HG03442 (cell line): ENCODE measurements at regions not wholly inside any gene's neighbourhood (a gene's known extent, or its start where the extent isn't known, plus 50 kb on each side); places are given as distances from the start of the nearest gene placed in this dataset.
"Not testable (repeated sequence)": the region's sequence is repeated elsewhere in the genome, so short reads cannot be mapped to it uniquely, and the experiment has no call there.

Experiments used
- ATAC-seq: cut with Tn5 transposase; IDR thresholded peaks from one replicate; pipeline ENCODE4 v1.9.1; 2021; ENCODE audit warnings: mild to moderate bottlenecking, moderate library complexity; ENCODE audit not compliant: unreplicated experiment

DNA sequence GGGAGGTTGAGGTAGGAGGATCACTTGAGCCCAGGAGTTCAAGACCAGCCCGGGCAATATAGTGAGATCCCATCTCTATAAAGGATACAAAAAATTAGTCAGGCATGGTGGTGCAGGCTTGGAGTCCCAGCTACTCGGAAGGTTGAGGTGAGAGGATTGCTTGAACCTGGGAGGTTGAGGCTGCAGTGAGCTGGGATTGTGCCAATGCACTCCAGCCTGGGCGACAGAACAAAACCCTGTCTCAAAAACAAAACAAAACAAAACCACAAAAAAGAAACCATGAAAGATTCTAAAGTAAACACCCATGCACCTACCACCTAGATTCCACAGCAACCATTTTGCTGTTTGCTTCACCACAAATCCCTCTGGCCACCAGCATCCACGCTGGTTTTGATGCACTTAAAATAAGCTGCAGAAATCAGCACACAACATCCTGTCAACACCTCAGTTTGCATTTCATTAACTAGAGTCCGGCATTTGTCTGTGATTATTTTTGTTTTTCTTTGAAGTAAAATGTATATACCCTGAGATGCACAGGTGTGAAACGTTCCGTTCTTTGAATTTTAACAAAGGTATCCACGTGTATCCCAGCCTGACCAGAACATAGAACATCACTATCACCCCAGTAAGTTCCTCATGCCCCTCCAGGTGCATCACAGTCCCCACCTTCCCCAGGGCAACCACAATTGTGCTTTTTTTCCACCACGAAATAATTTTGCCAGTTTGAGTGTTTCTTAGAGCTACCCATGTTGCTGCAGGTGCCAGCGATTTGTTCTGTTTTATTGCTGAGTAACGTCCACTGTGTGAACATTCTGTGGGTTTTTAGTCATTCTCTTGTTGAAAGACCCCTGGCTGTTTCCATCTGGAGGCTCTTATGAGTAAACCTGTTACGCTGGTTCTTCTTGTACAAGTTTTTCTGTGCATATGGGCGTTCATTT lies 191.5 kb downstream of the SEC14L1 start:
- no peak for ATAC-seq

DNA sequence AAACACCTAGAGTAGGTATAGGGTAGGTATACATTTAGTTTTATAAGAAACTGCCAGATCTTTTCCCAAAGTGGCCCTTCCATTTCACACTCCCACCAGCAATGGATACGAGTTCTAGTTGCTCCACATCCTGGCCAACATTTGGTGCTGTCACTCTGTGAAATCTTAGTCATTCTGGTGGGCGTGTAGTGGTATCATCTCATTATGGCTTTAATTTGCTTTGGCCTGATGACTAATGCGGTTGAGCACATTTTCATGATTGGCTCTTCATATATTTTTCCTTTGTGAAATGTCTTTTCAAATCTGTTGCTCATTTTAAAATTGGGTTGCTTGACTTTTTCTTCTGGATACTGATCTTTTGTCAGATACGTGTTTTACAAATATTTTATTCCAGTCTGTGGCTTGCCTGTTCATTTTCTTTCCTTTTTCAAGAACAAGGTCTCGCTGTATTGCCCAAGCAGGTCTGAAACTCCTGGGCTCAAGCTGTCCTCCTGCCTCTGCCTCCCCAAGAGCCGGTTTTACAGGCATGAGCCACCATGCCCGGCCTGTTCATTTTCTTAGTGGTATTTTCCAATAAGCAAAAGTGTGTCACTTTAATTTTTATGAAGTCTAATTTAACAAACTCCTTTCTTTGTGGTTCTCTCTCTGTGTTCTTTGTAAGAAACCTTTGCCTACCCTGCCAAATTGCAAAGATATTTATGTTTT lies 192.4 kb downstream of the SEC14L1 start:
- ATAC-seq, result no peak

DNA sequence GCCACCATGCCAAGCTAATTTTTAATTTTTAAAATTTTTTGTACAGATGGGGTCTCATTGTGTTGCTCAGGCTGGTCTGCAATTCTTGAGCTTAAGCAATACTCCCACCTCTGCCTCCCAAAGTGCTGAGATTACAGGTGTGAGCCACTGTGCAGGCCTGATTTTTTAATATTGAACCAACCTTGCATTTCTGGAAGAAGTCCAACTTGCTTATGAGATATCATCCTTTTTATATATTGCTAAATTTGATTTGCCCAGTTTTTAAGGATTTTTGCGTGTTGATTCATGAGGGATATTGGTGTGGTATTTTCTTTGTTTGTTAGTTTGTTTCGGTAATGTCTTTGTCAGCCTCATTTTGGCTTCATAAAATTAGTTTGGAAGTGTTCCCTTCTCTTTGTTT lies 196.4 kb downstream of the SEC14L1 start:
- ATAC-seq, result no peak

DNA sequence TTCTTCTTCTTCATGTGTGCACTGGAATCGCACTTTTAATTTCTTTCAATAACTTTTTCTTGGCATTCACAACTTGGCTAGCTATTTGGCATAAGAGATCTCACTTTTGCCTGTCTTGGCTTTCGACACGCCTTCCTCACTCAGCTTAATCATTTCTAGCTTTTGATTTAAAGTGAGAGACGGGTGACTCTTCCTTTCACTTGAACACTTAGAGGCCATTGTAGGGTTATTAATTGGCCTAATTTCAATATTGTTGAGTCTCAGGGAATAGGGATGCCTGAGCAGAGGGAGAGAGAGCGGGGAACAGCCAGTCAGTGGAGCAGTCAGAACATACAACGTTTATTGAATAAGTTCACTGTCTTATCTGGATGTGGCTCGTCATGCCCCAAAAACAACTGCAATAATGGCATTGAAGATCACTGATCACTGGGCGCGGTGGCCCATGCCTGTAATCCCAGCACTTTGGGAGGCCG lies 200.3 kb downstream of the SEC14L1 start:
- no peak for ATAC-seq

GRCh38 chr17:77342656-77342990 lies 201.9 kb downstream of the SEC14L1 start:
- not testable (repeated sequence) for ATAC-seq

- ATAC-seq, result no peak
Observed at GRCh38 chr17:77343031-77343800, 202.4 kb downstream of the SEC14L1 start.

DNA sequence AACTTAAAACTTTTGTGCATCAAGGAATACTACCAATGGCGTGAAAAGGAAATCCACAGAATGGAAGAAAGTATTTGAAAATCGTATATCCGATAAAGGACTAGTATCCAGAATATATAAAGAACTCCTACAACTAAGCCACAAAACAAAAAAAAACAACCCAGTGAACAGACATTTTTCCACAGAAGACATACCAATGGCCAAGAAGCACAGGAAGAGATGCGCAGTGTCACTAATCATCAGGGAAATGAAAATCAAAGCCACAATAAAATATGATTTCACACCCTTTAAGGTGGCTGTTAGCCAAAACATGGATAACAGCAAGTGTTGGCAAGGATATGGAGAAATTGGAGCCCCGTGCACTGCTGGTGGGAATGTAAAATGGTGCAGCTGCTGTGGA lies 203.3 kb downstream of the SEC14L1 start:
- ATAC-seq, result no peak

DNA sequence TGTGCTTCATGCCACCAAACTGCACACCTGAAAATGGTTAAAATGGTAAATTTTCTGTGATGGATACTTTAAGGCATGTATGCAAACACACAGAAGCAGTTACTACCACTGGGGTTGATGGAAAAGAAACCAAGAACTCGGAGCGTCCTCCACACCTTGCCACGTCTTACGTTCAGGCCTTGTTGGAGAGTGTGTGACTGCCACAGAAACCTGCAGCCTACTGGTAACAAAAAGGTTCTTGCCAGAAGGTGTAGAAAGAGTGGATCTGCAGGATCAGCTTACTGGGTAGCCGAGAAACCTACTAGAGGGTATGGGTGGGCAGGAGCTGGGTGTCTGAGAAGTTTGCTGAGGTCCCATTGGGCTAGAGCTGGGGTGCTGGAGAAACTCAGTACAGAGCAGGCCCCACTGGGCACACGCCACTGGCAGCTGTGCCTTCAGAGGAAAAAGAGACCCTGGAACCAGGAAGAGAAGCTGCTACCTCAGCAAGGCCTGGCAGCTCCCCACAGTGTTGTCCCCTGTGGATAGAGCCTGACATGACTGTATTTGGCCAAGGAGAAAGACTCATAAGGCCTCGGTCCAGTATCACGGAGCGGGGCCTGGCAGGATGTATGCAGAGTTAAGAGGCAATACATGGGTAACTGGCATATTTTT lies 204.6 kb downstream of the SEC14L1 start:
- ATAC-seq, result no peak

GRCh38 chr17:77346765-77347164 lies 206.0 kb downstream of the SEC14L1 start:
- ATAC-seq, result no peak

GRCh38 chr17:77347544-77347943 lies 206.8 kb downstream of the SEC14L1 start:
- no peak for ATAC-seq

GRCh38 chr17:77349976-77350830 lies 209.4 kb downstream of the SEC14L1 start:
- no peak for ATAC-seq

DNA sequence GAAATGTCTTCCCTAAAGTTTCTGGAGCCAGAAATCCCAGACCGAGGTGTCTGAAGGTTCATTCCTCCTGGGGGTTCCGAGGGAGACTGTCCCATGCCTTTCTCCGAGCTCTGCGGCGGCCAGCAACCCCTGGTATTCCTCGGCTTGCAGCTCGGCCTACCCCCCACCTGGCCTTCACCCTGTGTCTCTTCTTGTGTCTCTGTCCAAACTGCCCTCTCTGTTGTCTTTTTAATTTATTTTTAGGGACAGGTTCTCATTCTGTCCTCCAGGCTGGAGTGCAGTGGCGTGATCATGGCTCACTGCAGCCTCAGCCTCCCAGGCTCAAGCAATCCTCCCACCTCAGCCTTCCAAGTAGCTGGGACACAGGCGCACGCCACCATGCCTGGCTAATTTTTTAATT lies 211.7 kb downstream of the SEC14L1 start:
- no peak for ATAC-seq

DNA sequence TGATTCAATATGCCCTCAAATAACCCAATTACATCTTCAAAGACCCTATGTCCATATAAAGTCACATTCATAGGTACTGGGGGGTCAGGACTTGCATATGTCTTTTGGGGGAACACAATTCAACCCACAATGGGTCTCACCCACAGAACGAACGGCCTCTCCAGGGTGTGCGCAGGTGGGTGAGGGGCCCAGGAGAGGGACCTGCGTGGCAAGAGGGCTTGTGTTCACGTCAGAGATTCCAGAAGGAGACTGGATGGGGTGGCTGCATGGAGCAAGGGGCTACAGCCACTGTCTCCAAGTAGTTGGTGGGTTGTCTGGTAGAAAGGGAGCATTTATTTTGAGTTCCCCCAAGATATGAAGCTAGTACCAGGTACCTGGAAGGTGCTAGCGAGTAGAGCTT lies 212.2 kb downstream of the SEC14L1 start:
- ATAC-seq, result no peak

DNA sequence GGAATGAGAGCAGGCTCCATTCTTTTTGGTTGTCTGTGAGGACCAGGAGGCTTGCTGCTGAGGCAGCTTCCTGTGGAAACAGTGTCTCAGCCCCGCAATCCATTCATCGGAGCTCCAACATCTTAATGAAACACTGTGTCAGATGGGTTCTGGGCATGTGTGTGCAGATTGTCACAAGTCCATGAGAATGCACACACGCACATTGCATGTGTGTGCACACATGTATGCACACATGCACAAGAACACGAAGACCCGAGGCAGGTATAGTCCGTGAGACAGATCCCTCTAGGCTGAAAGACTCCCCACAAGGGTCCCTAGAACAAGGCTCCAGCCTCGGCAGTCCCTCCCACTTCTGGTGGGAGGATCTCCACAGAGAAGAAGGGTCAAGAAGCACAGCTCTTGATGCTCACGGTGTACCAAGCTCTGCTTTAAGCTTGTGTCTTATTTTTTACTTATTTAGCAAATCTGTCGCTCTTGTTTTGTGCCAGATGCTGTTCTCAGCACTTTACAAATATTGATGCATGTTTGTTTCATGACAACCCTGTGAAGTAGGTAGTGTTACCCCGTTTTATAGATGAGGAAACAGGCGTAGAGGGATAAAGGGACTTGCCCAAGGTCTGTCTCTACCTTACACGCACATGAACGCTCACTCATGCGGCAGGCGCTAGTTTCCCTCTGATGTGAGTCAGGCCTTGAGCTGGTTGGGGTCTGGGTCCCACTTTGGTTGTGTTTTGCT lies 213.1 kb downstream of the SEC14L1 start:
- ATAC-seq, result no peak

DNA sequence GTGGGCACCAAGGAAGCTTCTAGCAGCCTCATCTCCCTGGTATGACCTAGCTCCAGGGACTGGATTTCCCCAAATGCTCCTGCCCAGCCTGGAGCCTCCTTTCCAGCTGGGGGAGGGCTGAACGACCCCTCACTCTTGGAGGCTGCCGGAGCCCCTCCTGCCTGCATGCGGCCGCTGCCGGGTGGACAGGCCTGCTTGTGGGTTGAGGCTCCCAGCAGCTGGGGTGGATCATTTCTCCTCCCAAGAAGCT lies 213.6 kb downstream of the SEC14L1 start:
- ATAC-seq, result no peak

DNA sequence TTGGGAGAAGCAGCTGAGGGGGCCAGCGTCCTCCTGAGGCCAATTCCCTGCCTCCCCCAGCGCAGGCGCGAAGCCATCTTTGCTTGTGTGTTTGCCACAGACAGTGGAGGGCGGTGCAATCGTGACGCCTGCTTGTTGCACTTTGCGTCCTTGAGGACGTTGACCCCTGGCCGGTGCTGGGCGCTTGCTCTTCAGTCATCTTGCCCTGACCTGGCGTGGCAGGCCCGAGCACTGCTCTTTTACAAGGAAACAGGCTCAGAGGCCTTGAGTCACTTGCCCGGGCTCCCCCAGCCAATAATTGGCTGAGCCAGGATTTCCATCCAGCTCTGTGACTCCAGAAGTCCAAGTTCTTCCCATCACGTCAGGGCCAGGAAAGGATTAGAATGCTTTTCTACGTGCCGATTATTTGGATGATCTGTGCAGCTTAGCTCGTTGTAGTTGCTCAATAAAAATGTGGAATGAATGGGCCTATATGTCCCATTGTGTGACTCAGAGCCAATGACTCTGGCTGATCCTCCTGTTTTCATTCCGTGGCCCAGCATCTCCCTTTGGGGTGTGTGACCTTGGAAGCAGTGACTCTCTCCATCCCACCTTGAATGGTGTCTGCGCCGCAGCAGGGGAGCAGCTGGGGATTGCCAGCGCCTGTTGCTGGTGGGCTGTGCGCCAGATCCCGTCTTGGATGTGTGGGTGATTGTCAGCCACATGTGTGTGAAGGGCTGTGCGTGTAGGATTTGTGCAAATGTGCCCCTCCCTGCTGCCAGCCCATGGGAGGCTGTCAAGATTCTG lies 214.1 kb downstream of the SEC14L1 start:
- no peak for ATAC-seq

DNA sequence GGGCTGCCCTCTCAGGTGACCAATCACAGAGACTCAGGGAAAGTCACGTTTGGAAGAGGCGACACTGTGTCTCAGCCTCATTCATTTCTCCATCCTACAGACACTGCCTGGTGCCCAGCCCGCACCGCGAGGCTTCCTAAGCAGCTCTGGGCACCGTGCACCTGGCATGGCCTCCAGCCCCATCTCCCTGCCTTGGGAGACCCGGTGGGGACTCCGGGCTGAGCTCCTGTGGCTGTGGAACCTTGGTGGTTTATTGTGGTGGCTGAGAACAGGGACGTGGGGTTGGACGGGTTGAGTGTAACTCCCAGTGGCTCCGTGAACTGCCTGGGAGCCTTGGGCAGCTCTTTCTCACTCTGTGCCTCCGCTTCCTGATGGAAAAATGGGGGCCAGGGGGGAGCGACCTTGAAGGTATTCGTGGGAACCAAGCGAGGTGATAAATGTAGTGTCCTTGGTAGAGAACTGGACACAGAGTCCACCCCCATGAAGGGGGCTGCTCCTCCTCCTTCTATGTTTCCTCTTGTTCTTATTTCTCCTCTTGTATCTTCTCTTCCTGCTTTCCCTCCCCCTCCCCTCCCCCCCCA lies 215.4 kb downstream of the SEC14L1 start:
- no peak for ATAC-seq

DNA sequence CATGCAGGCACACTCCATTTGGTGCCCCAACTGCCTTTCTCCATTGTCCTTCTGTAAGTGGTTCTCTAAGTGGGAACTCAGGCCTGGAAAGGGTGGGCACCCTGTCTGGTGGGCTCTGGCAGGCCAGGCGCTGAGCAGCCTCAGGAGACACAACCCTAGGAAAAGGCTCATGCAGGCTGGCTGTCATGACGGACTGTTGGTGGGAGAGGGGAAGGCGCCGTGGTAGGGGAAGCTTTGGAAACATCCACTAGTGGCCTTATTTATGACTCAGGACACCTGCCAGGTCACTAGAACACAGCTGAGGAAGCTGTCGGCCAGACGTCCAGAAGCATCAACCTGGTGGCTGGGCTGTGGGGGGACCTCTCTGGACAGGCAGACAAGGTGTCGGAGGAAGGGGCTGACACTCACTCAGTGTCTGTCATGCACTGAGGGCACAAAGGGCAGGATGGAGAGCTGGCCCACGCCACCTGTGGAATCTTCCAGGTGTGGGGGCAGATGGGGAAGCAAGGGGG lies 216.0 kb downstream of the SEC14L1 start:
- no peak for ATAC-seq
